NOMO-1 (cell line): ENCODE measurements at regions not wholly inside any gene's neighbourhood (a gene's known extent, or its start where the extent isn't known, plus 50 kb on each side); places are given as distances from the start of the nearest gene placed in this dataset.
A peak's percentile ranks its signal among the peaks of the same experiment; 100 is the strongest.

ENCODE experiments used
- DNase-seq, 2 experiments: peaks; one replicate each; lab custom pipeline; 2025; ENCODE audit not compliant: unreplicated experiment in 2 of 2; lab: John Stamatoyannopoulos, UW

- DNase-seq, result no peak
Measured at GRCh38 chr6:53974941-53975340, 136.3 kb upstream of the MLIP start.

GRCh38 chr6:53975941-53976615, 135.2 kb upstream of the MLIP start:
- DNase-seq, result no peak

- no peak for DNase-seq
Measured at GRCh38 chr6:53977551-53977950, 133.7 kb upstream of the MLIP start.

DNA sequence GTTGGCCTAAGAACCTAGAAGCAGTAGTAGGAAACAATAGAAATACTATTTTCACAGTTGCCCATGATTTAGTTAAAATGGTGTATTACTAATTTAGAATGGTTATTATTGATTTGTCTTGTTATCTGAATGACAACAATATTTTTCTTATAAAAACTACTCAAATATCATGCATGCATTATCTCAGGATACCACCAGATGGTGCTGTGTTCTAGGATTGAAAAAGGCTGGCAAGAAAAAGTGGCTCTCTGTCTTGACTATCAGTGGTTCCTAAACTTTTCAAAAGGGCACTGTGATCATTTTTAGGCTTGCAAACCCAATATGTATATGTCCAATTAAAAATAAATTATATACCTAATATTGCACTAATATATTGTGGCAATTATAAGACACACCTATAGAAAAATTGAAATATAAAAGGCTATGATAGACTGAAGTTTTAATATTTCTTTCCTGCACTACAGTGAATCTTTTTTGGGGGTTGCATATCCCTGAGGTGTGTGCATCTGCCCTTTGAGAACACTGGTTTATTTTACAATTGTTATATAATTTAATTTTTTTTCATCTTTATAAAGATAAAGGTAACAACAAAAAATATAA, 131.7 kb upstream of the MLIP start:
- peak; percentile 16 to 28 for DNase-seq

DNA sequence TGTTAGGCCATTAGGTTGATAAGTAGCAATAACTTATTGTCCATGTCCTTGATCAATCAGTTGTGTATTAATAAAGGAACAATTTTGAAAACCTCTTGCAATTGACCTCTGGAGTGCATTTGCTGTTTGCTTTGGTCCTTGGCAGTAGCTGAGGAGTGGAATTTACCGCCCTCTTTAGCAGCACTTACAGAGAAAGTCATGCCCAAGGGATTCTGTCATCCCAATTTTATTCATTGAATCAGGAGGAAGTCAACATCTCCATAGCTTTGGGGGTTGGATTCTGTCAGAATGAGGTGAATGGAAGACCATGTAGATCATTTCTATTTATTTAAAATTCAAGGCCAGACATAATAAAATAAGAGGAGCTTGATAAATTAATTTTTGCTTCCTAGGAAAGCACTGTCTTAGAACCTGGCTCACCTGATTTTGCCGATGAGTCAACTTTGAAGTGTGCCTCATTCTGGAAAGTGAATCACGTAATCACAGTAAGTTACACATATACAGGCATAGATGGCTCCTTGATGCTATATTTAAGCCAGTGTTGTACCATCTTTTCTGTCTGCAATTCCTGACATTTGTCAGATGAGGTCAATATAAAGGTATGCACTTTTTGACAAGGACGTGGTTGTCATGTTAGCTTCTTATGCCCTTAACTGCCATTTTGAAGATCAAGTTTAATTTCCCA, 128.7 kb upstream of the MLIP start:
- DNase-seq, result no peak

DNA sequence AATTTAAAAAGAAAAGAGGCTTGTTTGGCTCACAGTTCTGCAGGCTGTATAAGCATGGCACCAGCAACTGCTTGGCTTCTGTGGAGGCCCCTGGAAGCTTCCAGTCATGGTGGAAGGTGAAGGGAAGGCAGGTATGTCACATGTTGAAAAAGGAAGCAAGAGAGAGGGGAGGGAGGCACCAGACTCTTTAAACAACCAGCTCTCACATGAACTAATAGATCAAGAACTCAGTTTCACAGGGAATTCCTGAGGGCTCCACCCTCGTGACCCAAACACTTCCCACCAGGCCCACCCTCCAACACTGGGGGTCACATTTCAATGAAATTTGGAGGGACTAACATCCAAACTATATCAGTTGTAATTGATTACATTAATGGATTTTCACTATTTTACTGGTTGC, 127.9 kb upstream of the MLIP start:
- no peak for DNase-seq

GRCh38 chr6:53984163-53984562, 127.1 kb upstream of the MLIP start:
- DNase-seq, result no peak

GRCh38 chr6:53984581-53984980, 126.7 kb upstream of the MLIP start:
- no peak for DNase-seq

DNA sequence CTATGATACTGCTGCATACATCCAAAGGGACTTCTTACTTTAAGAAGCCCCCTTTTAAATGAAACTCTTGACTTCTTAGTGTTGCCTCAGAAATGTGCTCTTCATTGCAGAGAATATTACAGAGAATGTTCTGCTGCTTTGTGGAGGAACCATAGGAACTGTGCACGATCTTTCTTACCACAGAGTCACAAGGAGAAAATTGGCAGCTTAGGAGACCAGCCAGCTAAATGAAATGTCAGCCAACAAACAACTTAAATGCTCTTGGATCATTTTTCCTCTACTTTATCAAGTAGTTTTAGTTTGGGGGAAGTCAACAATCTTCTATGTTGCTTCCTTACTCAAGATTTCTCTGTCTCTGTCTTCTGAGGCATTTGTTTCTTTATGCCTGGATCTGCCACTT, 125.9 kb upstream of the MLIP start:
- no peak for DNase-seq

GRCh38 chr6:53986165-53986720, 125.0 kb upstream of the MLIP start:
- DNase-seq, result peak; percentile 19 to 57

GRCh38 chr6:53986721-53987521, 124.3 kb upstream of the MLIP start:
- DNase-seq, result no peak

DNA sequence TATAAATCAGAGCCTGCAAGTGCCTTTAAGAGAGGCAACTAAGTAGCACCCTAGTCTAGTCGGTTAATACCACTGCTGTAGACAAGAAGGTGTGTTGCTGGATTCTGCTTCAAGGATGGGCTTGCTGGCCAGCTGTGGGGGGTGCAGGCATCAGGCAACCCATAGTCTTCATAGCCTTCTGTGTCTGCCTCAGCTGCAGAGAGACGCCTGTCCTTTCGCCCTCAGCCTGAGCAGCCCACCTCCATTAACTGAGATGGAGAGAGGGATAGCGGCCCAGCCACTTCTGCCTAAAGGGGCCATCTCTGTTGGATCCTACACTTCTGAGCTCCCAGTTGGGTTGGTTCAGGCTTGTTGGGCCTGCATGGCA, 123.7 kb upstream of the MLIP start:
- no peak for DNase-seq

DNA sequence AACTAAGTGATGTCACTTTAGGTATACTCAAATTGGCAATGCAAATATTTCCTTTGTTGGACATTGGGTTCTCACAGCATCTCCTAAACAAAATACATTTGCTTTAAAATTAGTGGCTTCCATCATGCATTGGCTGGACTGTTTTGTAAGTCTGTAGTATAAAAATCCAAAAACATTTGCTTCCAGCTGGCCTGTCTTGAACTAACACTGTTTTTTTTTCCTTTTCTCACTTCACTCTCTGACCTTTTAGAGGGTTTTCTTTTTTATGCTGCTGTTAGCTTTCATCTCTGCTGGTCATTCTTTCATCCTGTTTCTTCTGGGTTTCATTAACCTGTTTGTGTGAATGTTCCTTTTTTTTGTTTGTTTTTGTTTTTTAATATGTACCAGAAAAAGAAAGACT, 121.7 kb upstream of the MLIP start:
- no peak for DNase-seq

DNA sequence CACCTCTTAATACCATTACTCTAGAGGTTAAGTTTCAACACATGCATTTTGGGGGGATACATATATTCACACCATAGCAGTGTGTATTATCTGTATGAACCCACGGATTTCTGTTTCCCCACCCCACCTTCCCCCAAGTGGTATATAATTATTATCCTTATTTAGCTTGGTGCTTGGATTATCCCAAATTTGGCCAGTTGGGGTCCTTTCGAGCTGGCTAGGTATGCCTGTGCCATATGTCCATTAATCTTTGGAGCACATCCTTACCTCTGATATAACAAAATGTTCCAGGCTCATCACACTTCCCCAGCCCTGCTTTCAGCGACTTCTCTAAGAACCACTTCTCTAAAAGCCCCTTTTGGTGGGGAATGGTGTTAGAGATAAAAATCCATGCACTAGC, 118.7 kb upstream of the MLIP start:
- DNase-seq, result no peak

GRCh38 chr6:53994201-53994600, 117.0 kb upstream of the MLIP start:
- no peak for DNase-seq

DNA sequence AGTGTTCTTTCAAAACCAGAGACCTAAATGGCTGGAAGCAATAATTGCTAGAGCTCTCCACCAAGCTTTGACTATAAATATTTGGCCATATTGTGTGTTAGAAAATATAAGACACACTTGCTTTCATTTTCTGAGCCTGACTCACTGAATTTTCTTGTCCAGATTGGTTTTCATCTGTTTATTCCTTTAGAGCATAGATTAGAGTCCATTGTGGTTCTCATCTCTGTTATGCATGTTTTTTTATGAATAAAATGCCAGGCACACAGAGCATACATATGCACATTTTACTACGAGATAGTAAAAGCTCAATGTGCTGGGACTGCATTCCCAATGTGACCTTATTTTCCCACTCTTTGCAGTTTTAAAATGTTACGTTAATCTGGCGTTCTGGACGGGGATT, 115.3 kb upstream of the MLIP start:
- no peak for DNase-seq

DNA sequence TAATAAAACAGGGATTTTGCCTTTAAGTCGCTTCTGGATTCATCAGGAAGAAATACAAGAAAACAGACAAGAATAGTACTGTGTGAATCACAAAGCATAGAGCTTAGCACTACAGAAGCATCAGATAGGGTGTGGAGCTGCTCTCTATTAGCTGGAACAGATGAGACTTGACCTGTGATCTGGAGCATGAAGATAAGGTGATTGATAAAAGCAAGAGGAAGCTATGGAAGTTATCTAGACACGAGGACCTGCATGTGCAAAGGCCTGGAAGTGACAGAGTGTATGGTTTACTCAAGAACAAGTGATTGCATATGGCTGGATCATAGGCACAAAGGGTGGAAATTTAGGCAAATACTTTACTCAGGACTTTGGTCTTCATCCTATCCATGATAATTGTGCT, 112.9 kb upstream of the MLIP start:
- DNase-seq, result no peak

GRCh38 chr6:53999088-53999755, 112.0 kb upstream of the MLIP start:
- DNase-seq, result peak in 1 of 2 experiments; percentile 26

GRCh38 chr6:54002116-54002515, 109.1 kb upstream of the MLIP start:
- no peak for DNase-seq

GRCh38 chr6:54003316-54003715, 107.9 kb upstream of the MLIP start:
- DNase-seq, result no peak

- no peak for DNase-seq
Measured at GRCh38 chr6:54008589-54008988, 102.7 kb upstream of the MLIP start.
